ENCODE measurements at regions not wholly inside any gene's neighbourhood (a gene's known extent, or its start where the extent isn't known, plus 50 kb on each side); places are given as distances from the start of the nearest gene placed in this dataset.

DNA sequence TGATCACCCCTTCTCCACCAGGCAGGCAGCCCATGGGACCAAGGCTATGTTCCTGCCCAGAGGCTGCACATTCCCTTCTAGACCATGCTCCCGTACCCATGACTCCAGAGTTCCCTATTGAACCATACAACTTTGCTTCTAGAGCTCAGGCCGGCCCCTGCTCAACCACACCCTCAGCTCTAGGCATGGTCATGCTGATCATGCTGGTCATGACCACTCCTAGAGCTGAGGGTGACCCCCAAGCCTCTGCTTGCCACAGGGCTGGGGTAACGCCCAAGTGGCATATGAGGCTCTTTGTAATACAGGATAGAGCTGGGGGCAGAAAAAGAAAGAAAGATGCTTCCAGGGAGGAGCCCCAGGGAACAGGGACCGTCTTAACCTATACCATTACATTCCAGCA, 301.8 kb downstream of the SP3 start:
- no peaks in the 10 kb centered on the region for H3K9me3 ChIP-seq
- no peak overlapping the region for H3K27ac ChIP-seq
- TF ChIP-seq, protein P1, sequence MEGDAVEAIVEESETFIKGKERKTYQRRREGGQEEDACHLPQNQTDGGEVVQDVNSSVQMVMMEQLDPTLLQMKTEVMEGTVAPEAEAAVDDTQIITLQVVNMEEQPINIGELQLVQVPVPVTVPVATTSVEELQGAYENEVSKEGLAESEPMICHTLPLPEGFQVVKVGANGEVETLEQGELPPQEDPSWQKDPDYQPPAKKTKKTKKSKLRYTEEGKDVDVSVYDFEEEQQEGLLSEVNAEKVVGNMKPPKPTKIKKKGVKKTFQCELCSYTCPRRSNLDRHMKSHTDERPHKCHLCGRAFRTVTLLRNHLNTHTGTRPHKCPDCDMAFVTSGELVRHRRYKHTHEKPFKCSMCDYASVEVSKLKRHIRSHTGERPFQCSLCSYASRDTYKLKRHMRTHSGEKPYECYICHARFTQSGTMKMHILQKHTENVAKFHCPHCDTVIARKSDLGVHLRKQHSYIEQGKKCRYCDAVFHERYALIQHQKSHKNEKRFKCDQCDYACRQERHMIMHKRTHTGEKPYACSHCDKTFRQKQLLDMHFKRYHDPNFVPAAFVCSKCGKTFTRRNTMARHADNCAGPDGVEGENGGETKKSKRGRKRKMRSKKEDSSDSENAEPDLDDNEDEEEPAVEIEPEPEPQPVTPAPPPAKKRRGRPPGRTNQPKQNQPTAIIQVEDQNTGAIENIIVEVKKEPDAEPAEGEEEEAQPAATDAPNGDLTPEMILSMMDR (IDR thresholded peaks at IDR 0.05) = no peak
- no peak for TF ChIP-seq POLR2A (IDR thresholded peaks at IDR 0.05)
- 81 to 88% (median 86%) methylated on average over 4 of the region's 4 CpGs for WGBS, 4 donors
- H3K4me3 ChIP-seq = no peak overlapping the region
- no peak for DNase-seq
- H3K4me1 ChIP-seq = no peaks in the 10 kb centered on the region
- H3K27me3 ChIP-seq = peaks cover 0 to 9% (median 0%) of the 10 kb centered on the region in 9 donors
- intact Hi-C loops (cut with DNase I) = no loop called here
- no peaks in the 10 kb centered on the region for H3K36me3 ChIP-seq
- ATAC-seq = no peak

DNA sequence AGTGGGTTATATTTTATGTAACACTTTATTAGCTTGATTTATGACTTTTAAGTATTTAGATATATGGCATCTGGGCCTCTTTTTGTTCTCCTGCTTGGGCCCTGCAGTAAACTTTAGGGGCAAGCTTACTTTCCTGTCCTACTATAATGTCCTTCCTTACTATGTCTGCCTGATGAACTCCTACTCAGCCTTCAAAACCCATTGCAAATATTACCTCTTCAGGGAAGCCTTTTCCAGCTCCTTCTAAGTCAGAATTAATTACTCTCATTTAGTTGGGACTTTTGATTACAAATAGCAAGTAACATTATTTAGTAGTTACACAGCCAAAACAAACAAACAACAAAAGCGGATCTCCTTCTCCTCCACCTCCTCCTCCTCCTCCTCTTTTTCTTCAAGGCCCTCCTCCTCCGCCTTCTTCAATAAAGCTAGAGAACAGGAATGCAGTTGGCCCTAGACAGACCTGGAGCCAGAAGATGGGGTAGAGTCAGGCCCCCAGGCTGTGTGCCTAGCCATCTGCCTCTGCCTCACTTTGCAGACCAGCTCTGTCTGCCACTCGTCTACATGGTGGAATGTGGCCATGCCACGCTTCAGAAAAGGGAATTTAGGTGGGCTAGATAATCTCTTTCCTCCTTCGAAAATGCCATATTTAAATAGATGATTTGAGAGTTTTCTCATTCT, 301.2 kb downstream of the SP3 start:
- H3K4me3 ChIP-seq = no peak overlapping the region
- no peaks in the 10 kb centered on the region for H3K9me3 ChIP-seq
- intact Hi-C loops (cut with DNase I) = no loop called here
- no peak for DNase-seq
- TF ChIP-seq, protein P1 (IDR thresholded peaks at IDR 0.05) = no peak
- TF ChIP-seq POLR2A (IDR thresholded peaks at IDR 0.05) = no peak
- peaks cover 0 to 9% (median 0%) of the 10 kb centered on the region in 9 donors for H3K27me3 ChIP-seq
- H3K36me3 ChIP-seq = no peaks in the 10 kb centered on the region
- no peaks in the 10 kb centered on the region for H3K4me1 ChIP-seq
- no peak overlapping the region for H3K27ac ChIP-seq
- WGBS, 4 donors = 87 to 88% (median 87%) methylated on average over 5 of the region's 5 CpGs
- ATAC-seq = no peak

DNA sequence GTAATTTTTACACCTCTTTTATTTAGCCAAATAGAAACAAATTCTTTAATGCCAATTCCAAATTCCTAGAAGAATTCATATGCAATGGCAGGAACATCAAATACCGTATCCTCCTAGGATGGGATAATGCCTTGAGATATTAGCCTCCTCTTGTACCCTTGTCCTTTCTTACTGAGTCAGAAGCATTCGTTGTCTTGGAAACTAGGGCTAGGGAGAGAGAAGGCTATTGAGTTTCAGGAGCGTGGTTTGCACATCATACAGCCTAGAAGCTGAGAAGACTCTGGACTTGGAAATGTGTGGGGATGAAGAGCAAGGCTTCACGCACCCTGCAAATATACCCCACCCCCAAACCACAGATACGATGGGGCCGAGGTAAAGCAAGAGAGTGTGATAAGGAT, 300.7 kb downstream of the SP3 start:
- ATAC-seq (no peak), DNase-seq (no peak)
- H3K4me1 ChIP-seq = no peaks in the 10 kb centered on the region
- H3K9me3 ChIP-seq = peaks cover 0 to 2% (median 0%) of the 10 kb centered on the region in 12 donors
- H3K27me3 ChIP-seq = peaks cover 0 to 5% (median 0%) of the 10 kb centered on the region in 9 donors
- intact Hi-C loops (cut with DNase I) = no loop called here
- H3K27ac ChIP-seq = no peak overlapping the region
- no peaks in the 10 kb centered on the region for H3K36me3 ChIP-seq
- no peak for TF ChIP-seq POLR2A (IDR thresholded peaks at IDR 0.05)
- TF ChIP-seq, protein P1 (IDR thresholded peaks at IDR 0.05) = no peak
- 75 to 81% (median 79%) methylated on average over 6 of the region's 6 CpGs for WGBS, 4 donors
- no peak overlapping the region for H3K4me3 ChIP-seq

DNA sequence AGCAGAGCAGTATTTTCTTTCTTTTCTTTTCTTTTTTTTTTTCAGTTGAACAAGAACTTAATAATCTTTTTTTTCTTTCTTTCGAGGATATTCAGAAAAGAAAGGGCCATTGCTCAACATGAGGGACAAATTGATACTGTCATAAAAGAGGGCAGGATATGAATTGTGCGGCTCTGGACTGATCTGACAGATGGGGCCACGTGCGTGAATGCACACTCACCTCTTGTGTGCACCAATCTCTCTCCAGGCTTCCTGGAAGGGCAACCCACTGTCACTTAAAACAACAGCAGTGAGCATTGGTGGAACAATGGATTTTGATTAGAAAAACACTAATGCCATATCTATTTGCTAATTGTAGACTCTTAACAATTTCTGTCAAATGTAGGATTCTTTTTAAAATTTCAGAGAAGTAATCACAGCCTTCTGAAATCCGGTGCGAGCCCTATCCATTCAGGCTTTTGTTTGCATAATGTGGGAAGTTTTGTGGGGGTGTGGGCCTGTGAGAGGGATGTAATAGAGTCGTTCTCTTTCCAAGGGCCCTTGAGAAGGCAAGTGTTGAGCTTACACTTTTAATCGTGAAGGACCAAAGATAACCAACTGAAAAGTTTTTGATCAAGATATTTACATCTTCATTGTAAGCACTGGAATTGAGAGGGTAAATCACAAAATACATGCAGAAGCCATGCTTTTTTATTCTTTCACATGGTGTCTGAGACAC, 298.8 kb downstream of the SP3 start:
- Histone ChIP-seq H3K4me1 (no peaks in the 10 kb centered on the region), H3K9me3 (peaks cover 0 to 7% (median 0%) of the 10 kb centered on the region in 12 donors), H3K27ac (no peak overlapping the region), H3K36me3 (no peaks in the 10 kb centered on the region), H3K27me3 (peaks cover 0 to 5% (median 0%) of the 10 kb centered on the region in 9 donors), H3K4me3 (no peak overlapping the region)
- TF ChIP-seq, protein P1 (IDR thresholded peaks at IDR 0.05) = no peak
- TF ChIP-seq POLR2A (IDR thresholded peaks at IDR 0.05) = no peak
- intact Hi-C loops (cut with DNase I) = no loop called here
- DNase-seq = no peak
- WGBS, 4 donors = 59 to 68% (median 60%) methylated on average over 8 of the region's 8 CpGs
- no peak for ATAC-seq
